Gastrocnemius medialis (tissue), 4 donors: ENCODE measurements at regions not wholly inside any gene's neighbourhood (a gene's known extent, or its start where the extent isn't known, plus 50 kb on each side); places are given as distances from the start of the nearest gene placed in this dataset.

Source experiments
- POLR2A ChIP-seq, 2 donors: fragments of 450-650 bp; IDR thresholded peaks; one replicate each; pipeline ENCODE4 v1.6.1; 2017; ENCODE audit warnings: antibody characterized with exemption in 2 of 2, mild to moderate bottlenecking in 2 of 2, moderate library complexity in 2 of 2
- TF ChIP-seq, protein P1 (sequence below), 5 experiments: fragments of 450-650 bp in 3 of 5; fragments of 200-600 bp in 2 of 5; sonication (generic) in 2 of 5; IDR thresholded peaks in 4 of 5; conservative IDR thresholded peaks in 1 of 5; 1 replicate in 4 of 5; 2 replicates in 1 of 5; pipeline ENCODE4 v1.5.1; 2016 to 2019; ENCODE audit warnings: antibody characterized with exemption in 5 of 5, mild to moderate bottlenecking in 3 of 5, moderate library complexity in 3 of 5

GRCh38 chrX:20767346-20767745 lies 500.6 kb upstream of the RPS6KA3 start:
- TF ChIP-seq, protein P1, sequence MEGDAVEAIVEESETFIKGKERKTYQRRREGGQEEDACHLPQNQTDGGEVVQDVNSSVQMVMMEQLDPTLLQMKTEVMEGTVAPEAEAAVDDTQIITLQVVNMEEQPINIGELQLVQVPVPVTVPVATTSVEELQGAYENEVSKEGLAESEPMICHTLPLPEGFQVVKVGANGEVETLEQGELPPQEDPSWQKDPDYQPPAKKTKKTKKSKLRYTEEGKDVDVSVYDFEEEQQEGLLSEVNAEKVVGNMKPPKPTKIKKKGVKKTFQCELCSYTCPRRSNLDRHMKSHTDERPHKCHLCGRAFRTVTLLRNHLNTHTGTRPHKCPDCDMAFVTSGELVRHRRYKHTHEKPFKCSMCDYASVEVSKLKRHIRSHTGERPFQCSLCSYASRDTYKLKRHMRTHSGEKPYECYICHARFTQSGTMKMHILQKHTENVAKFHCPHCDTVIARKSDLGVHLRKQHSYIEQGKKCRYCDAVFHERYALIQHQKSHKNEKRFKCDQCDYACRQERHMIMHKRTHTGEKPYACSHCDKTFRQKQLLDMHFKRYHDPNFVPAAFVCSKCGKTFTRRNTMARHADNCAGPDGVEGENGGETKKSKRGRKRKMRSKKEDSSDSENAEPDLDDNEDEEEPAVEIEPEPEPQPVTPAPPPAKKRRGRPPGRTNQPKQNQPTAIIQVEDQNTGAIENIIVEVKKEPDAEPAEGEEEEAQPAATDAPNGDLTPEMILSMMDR (IDR thresholded peaks at IDR 0.05 in 4 of 5, conservative IDR thresholded peaks at IDR 0.05 in 1 of 5), result no peak
- no peak for TF ChIP-seq POLR2A (IDR thresholded peaks at IDR 0.05)
